Activated gamma-delta T cell treated with anti-CD3 and anti-CD28 coated beads, Interleukin-2, amount 50 U/mL, for 16 hours (primary cell): ENCODE measurements at regions not wholly inside any gene's neighbourhood (a gene's known extent, or its start where the extent isn't known, plus 50 kb on each side); places are given as distances from the start of the nearest gene placed in this dataset.

Source experiments
- DNase-seq: peaks from one replicate; pipeline ENCODE4 v3.0.0-alpha.2; 2020; ENCODE audit warnings: low read depth

GRCh38 chr3:30266524-30266923 lies 339.9 kb upstream of the TGFBR2 start:
- no peak for DNase-seq

GRCh38 chr3:30268288-30268687 lies 338.1 kb upstream of the TGFBR2 start:
- no peak for DNase-seq

GRCh38 chr3:30269751-30270445 lies 336.5 kb upstream of the TGFBR2 start:
- DNase-seq = no peak

GRCh38 chr3:30271781-30272180 lies 334.6 kb upstream of the TGFBR2 start:
- no peak for DNase-seq

- DNase-seq = no peak
Observed at GRCh38 chr3:30273304-30274072, 332.9 kb upstream of the TGFBR2 start.

GRCh38 chr3:30277494-30277893 lies 328.9 kb upstream of the TGFBR2 start:
- no peak for DNase-seq

GRCh38 chr3:30281526-30281925 lies 324.9 kb upstream of the TGFBR2 start:
- no peak for DNase-seq

GRCh38 chr3:30282154-30282696 lies 324.2 kb upstream of the TGFBR2 start:
- DNase-seq = no peak

- no peak for DNase-seq
Observed at GRCh38 chr3:30285188-30286006, 321.0 kb upstream of the TGFBR2 start.

- DNase-seq = no peak
Observed at GRCh38 chr3:30286007-30286669, 320.3 kb upstream of the TGFBR2 start.

- no peak for DNase-seq
Observed at GRCh38 chr3:30286811-30287210, 319.6 kb upstream of the TGFBR2 start.

GRCh38 chr3:30288830-30289229 lies 317.6 kb upstream of the TGFBR2 start:
- DNase-seq = no peak

GRCh38 chr3:30289324-30289723 lies 317.1 kb upstream of the TGFBR2 start:
- DNase-seq = no peak

GRCh38 chr3:30289766-30290165 lies 316.6 kb upstream of the TGFBR2 start:
- DNase-seq = no peak

GRCh38 chr3:30290479-30290878 lies 315.9 kb upstream of the TGFBR2 start:
- DNase-seq = no peak

GRCh38 chr3:30292192-30292893 lies 314.1 kb upstream of the TGFBR2 start:
- DNase-seq = no peak

GRCh38 chr3:30293621-30294240 lies 312.7 kb upstream of the TGFBR2 start:
- DNase-seq = no peak

GRCh38 chr3:30294241-30294667 lies 312.1 kb upstream of the TGFBR2 start:
- DNase-seq = no peak

- no peak for DNase-seq
Observed at GRCh38 chr3:30297112-30297511, 309.3 kb upstream of the TGFBR2 start.

- DNase-seq = no peak
Observed at GRCh38 chr3:30299674-30300385, 306.6 kb upstream of the TGFBR2 start.
